ENCODE measurements at regions not wholly inside any gene's neighbourhood (a gene's known extent, or its start where the extent isn't known, plus 50 kb on each side); places are given as distances from the start of the nearest gene placed in this dataset.
A peak's percentile ranks its signal among the peaks of the same experiment; 100 is the strongest.
"Not testable (repeated sequence)": the region's sequence is repeated elsewhere in the genome, so short reads cannot be mapped to it uniquely, and the experiment has no call there.

GRCh38 chrX:4579999-4580398 lies 866.5 kb upstream of the PRKX start:
- H3K9me3 ChIP-seq: no peaks in the 10 kb centered on the region
- in situ Hi-C loops (cut with MboI; ENCODE audit: low sequenced_read_pairs): no loop called here
- H3K4me3 ChIP-seq: no peak overlapping the region
- no peak for DNase-seq (ENCODE audit: low spot score in 2 of 2)
- no peaks in the 10 kb centered on the region for H3K36me3 ChIP-seq (replicated peaks)
- no peaks in the 10 kb centered on the region for H3K4me1 ChIP-seq
- H3K27me3 ChIP-seq (ENCODE audit: low read depth): no peaks in the 10 kb centered on the region

DNA sequence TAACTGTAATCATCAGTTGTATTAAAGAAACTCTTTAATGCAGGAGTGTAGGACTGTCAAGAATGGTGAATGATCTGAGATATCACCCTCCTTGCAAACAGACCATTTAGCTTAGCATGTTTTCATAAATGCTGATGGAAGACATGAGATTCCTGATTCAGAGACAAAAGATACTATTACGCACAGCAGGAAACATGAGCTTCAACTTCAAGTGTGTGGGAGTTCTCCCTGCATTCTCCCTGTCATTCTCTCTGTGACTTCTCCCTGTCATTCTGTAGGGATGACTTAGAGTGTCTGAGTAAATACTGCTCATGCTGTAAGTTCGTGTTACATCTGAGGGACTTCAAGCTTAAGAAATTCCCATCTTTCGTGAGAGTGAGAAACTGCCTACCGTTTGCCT lies 866.0 kb upstream of the PRKX start:
- Histone ChIP-seq H3K4me1 (no peaks in the 10 kb centered on the region), H3K4me3 (no peak overlapping the region), H3K36me3 (replicated peaks) (no peaks in the 10 kb centered on the region), H3K9me3 (no peaks in the 10 kb centered on the region), H3K27me3 (ENCODE audit: low read depth) (no peaks in the 10 kb centered on the region)
- in situ Hi-C loops (cut with MboI; ENCODE audit: low sequenced_read_pairs): no loop called here
- no peak for DNase-seq (ENCODE audit: low spot score in 2 of 2)

- H3K27me3 ChIP-seq (ENCODE audit: low read depth): no peaks in the 10 kb centered on the region
- in situ Hi-C loops (cut with MboI; ENCODE audit: low sequenced_read_pairs): no loop called here
Measured at GRCh38 chrX:4572691-4573090, 859.2 kb upstream of the PRKX start.

GRCh38 chrX:4570151-4570550 lies 856.7 kb upstream of the PRKX start:
- no peaks in the 10 kb centered on the region for H3K36me3 ChIP-seq (replicated peaks)
- H3K9me3 ChIP-seq: no peaks in the 10 kb centered on the region
- DNase-seq (ENCODE audit: low spot score in 2 of 2): no peak
- in situ Hi-C loops (cut with MboI; ENCODE audit: low sequenced_read_pairs): no loop called here
- H3K4me3 ChIP-seq: no peak overlapping the region
- H3K27me3 ChIP-seq (ENCODE audit: low read depth): no peaks in the 10 kb centered on the region
- H3K4me1 ChIP-seq: no peaks in the 10 kb centered on the region

More at GRCh38 chrX:4572691-4573090, 859.2 kb upstream of the PRKX start:
- no peaks in the 10 kb centered on the region for H3K4me1 ChIP-seq
- no peak for DNase-seq (ENCODE audit: low spot score in 2 of 2)
- no peak overlapping the region for H3K4me3 ChIP-seq
- H3K36me3 ChIP-seq (replicated peaks): no peaks in the 10 kb centered on the region
- no peaks in the 10 kb centered on the region for H3K9me3 ChIP-seq

DNA sequence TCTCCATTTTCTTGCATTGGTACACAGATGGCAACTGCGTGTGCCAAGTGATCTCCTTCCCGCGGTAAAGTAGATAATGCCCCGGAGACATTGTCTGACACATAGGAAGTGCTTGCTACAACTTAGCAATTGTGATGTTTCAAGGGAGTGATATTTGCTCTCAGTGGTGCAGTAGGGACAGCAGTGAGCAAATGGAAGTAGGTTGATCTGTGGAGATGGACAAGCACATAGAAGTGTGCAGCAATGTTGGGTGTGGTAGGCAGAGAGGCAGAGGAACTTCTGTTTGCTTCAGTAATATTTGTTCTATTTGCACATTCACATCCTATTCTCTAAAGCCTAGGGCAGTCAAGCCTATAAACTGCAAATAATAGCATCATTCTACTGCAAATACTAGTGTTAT lies 846.7 kb upstream of the PRKX start:
- no peak for DNase-seq (ENCODE audit: low spot score in 2 of 2)
- Histone ChIP-seq H3K9me3 (no peaks in the 10 kb centered on the region), H3K27me3 (ENCODE audit: low read depth) (no peaks in the 10 kb centered on the region), H3K4me1 (no peaks in the 10 kb centered on the region), H3K4me3 (no peak overlapping the region), H3K36me3 (replicated peaks) (no peaks in the 10 kb centered on the region)
- in situ Hi-C loops (cut with MboI; ENCODE audit: low sequenced_read_pairs): no loop called here

DNA sequence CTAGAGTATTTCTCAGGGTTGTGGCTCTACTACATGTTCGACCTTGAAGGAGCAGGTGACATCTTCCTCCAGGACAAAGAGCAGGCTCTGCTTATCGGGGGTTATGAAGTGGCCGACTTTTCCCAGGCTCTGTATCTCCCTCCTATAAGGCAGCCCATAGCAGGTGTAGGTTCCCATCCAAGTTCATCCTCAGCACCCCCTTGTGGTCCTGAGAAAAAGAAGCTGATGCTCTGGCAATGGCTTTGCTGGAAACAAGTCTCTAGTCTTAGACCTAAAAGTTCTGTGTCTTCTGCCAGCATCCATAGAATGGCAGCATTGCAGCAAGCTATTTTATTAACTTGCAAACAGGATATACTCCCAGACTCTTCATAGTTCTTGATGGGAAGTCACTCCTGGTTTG lies 836.6 kb upstream of the PRKX start:
- Histone ChIP-seq H3K27me3 (ENCODE audit: low read depth) (no peaks in the 10 kb centered on the region), H3K9me3 (no peaks in the 10 kb centered on the region), H3K4me1 (no peaks in the 10 kb centered on the region), H3K4me3 (no peak overlapping the region), H3K36me3 (replicated peaks) (no peaks in the 10 kb centered on the region)
- no peak for DNase-seq (ENCODE audit: low spot score in 2 of 2)
- in situ Hi-C loops (cut with MboI; ENCODE audit: low sequenced_read_pairs): no loop called here

- peak; percentile 9 to 49 for DNase-seq (ENCODE audit: low spot score in 2 of 2)
- Histone ChIP-seq H3K27me3 (ENCODE audit: low read depth) (no peaks in the 10 kb centered on the region), H3K4me3 (no peak overlapping the region), H3K4me1 (no peaks in the 10 kb centered on the region), H3K36me3 (replicated peaks) (no peaks in the 10 kb centered on the region), H3K9me3 (no peaks in the 10 kb centered on the region)
- in situ Hi-C loops (cut with MboI; ENCODE audit: low sequenced_read_pairs): no loop called here
Measured at GRCh38 chrX:4547213-4547836, 833.9 kb upstream of the PRKX start.

DNA sequence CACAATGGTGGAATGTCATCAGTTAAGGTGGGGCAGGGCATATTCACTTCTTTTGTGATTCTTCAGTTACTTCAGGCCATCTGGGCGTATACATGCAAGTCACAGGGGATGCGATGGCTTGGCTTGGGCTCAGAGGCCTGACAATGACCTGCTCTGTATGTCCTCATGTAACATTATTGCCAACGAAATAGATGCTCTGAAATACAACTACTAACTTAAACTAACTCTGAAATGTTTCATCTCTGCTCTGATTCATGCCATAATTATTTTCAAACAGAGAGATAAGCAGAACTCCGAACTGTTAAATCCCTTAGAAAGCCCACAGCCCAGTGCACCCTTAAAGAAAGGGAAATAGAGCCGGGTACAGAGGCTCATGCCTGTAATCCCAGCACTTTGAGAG lies 832.7 kb upstream of the PRKX start:
- H3K4me1 ChIP-seq; H3K36me3 ChIP-seq (replicated peaks); in situ Hi-C loops (cut with MboI; ENCODE audit: low sequenced_read_pairs); DNase-seq (ENCODE audit: low spot score in 2 of 2); H3K4me3 ChIP-seq; H3K27me3 ChIP-seq (ENCODE audit: low read depth); H3K9me3 ChIP-seq: not testable (repeated sequence)

GRCh38 chrX:4528247-4528646 lies 814.8 kb upstream of the PRKX start:
- in situ Hi-C loops (cut with MboI; ENCODE audit: low sequenced_read_pairs): no loop called here

GRCh38 chrX:4485912-4486311 lies 772.5 kb upstream of the PRKX start:
- H3K9me3 ChIP-seq: 0 out of 2 replicates have a peak, but pooled peaks cover 2% of the 10 kb centered on the region
- in situ Hi-C loops (cut with MboI; ENCODE audit: low sequenced_read_pairs): no loop called here
- no peak for DNase-seq (ENCODE audit: low spot score in 2 of 2)
- H3K4me1 ChIP-seq: no peaks in the 10 kb centered on the region
- H3K4me3 ChIP-seq: no peak overlapping the region
- H3K36me3 ChIP-seq (replicated peaks): no peaks in the 10 kb centered on the region
- H3K27me3 ChIP-seq (ENCODE audit: low read depth): no peaks in the 10 kb centered on the region

More at GRCh38 chrX:4528247-4528646, 814.8 kb upstream of the PRKX start:
- Histone ChIP-seq H3K27me3 (ENCODE audit: low read depth) (no peaks in the 10 kb centered on the region), H3K4me1 (no peaks in the 10 kb centered on the region), H3K36me3 (replicated peaks) (no peaks in the 10 kb centered on the region), H3K9me3 (no peaks in the 10 kb centered on the region), H3K4me3 (no peak overlapping the region)
- DNase-seq (ENCODE audit: low spot score in 2 of 2): no peak

GRCh38 chrX:4484266-4484665 lies 770.8 kb upstream of the PRKX start:
- Histone ChIP-seq H3K4me3 (no peak overlapping the region), H3K4me1 (no peaks in the 10 kb centered on the region), H3K9me3 (0 out of 2 replicates have a peak, but pooled peaks cover 2% of the 10 kb centered on the region), H3K27me3 (ENCODE audit: low read depth) (no peaks in the 10 kb centered on the region), H3K36me3 (replicated peaks) (no peaks in the 10 kb centered on the region)
- DNase-seq (ENCODE audit: low spot score in 2 of 2): no peak
- in situ Hi-C loops (cut with MboI; ENCODE audit: low sequenced_read_pairs): no loop called here

- H3K9me3 ChIP-seq: no peaks in the 10 kb centered on the region
- no peaks in the 10 kb centered on the region for H3K27me3 ChIP-seq (ENCODE audit: low read depth)
- H3K36me3 ChIP-seq (replicated peaks): no peaks in the 10 kb centered on the region
- H3K4me1 ChIP-seq: no peaks in the 10 kb centered on the region
- DNase-seq (ENCODE audit: low spot score in 2 of 2): no peak
- H3K4me3 ChIP-seq: no peak overlapping the region
- in situ Hi-C loops (cut with MboI; ENCODE audit: low sequenced_read_pairs): no loop called here
Measured at GRCh38 chrX:4451591-4451990, 738.1 kb upstream of the PRKX start.

DNA sequence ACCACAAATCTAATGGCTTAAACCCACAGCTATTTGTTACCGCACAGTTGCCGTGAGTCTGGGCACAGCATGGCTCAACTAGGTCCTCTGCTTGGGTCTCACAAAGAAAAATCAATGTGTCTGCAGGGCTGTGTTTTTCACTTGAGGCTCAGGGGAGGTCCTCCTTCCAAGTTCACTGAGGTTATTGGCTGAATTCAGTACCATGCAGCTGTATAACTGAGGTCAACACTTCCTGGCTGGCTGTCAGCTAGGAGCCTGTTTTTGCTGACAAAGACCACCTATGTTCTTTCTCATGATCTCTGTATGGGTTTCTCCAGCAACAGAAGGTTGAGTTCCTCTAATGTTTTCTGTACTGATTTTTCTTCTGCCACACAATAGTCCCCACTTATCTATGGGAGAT lies 736.7 kb upstream of the PRKX start:
- Histone ChIP-seq H3K36me3 (replicated peaks) (no peaks in the 10 kb centered on the region), H3K9me3 (no peaks in the 10 kb centered on the region), H3K4me1 (no peaks in the 10 kb centered on the region), H3K4me3 (no peak overlapping the region), H3K27me3 (ENCODE audit: low read depth) (no peaks in the 10 kb centered on the region)
- in situ Hi-C loops (cut with MboI; ENCODE audit: low sequenced_read_pairs): no loop called here
- DNase-seq (ENCODE audit: low spot score in 2 of 2): no peak

GRCh38 chrX:4435905-4436304 lies 722.5 kb upstream of the PRKX start:
- no peak for DNase-seq (ENCODE audit: low spot score in 2 of 2)
- H3K27me3 ChIP-seq (ENCODE audit: low read depth): no peaks in the 10 kb centered on the region
- H3K36me3 ChIP-seq (replicated peaks): no peaks in the 10 kb centered on the region
- no peaks in the 10 kb centered on the region for H3K4me1 ChIP-seq
- H3K9me3 ChIP-seq: no peaks in the 10 kb centered on the region
- no peak overlapping the region for H3K4me3 ChIP-seq
- in situ Hi-C loops (cut with MboI; ENCODE audit: low sequenced_read_pairs): no loop called here

- Histone ChIP-seq H3K4me1 (no peaks in the 10 kb centered on the region), H3K4me3 (no peak overlapping the region), H3K27me3 (ENCODE audit: low read depth) (no peaks in the 10 kb centered on the region), H3K36me3 (replicated peaks) (no peaks in the 10 kb centered on the region), H3K9me3 (no peaks in the 10 kb centered on the region)
- no peak for DNase-seq (ENCODE audit: low spot score in 2 of 2)
- in situ Hi-C loops (cut with MboI; ENCODE audit: low sequenced_read_pairs): no loop called here
Measured at GRCh38 chrX:4397471-4397870, 684.0 kb upstream of the PRKX start.

Data from HAP-1 (cell line).